ENCODE measurements at regions not wholly inside any gene's neighbourhood (a gene's known extent, or its start where the extent isn't known, plus 50 kb on each side); places are given as distances from the start of the nearest gene placed in this dataset.

DNA sequence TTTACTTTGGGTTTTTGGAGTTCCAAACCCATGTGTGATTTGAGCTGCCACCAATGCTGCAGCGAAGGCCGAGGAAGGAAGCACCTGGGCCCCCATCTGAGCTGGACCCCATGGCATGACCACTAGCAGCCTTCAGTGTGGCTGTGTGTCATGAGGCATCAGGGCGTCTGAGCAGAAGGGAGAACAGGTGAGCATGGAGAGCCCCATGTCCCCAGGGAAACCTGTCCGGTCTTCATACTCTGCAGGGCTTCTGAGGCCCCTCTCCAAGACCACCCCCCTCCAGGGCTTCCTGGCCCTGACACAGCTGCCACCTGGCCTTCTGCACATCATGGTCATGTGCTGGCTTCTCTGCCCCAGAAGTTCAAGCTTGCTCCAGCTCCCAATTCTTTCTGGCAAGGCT lies 169.1 kb upstream of the CST7 start:
- TF ChIP-seq POLR2AphosphoS5 (IDR thresholded peaks at IDR 0.05) (no peak), POLR2A (IDR thresholded peaks at IDR 0.05) (no peak)
- TF ChIP-seq, protein P1, sequence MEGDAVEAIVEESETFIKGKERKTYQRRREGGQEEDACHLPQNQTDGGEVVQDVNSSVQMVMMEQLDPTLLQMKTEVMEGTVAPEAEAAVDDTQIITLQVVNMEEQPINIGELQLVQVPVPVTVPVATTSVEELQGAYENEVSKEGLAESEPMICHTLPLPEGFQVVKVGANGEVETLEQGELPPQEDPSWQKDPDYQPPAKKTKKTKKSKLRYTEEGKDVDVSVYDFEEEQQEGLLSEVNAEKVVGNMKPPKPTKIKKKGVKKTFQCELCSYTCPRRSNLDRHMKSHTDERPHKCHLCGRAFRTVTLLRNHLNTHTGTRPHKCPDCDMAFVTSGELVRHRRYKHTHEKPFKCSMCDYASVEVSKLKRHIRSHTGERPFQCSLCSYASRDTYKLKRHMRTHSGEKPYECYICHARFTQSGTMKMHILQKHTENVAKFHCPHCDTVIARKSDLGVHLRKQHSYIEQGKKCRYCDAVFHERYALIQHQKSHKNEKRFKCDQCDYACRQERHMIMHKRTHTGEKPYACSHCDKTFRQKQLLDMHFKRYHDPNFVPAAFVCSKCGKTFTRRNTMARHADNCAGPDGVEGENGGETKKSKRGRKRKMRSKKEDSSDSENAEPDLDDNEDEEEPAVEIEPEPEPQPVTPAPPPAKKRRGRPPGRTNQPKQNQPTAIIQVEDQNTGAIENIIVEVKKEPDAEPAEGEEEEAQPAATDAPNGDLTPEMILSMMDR (IDR thresholded peaks at IDR 0.05 in 8 of 11, conservative IDR thresholded peaks at IDR 0.05 in 3 of 11): no peak
- Histone ChIP-seq H3K4me3 (no peak overlapping the region), H3K27ac (no peak overlapping the region), H3K9me3 (peaks cover 0 to 15% (median 10%) of the 10 kb centered on the region in 8 donors), H3K36me3 (no peaks in the 10 kb centered on the region), H3K27me3 (replicated peaks in 1 of 7) (peaks cover 0 to 37% (median 0%) of the 10 kb centered on the region in 7 donors), H3K4me1 (peaks cover 0 to 14% (median 0%) of the 10 kb centered on the region in 6 donors)
- intact Hi-C loops (cut with DNase I; ENCODE audit: low total_unique reads): no loop called here
- DNase-seq: peak; percentile 58
- 63 to 77% (median 72%) methylated on average over 3 to 4 of the region's 4 CpGs for WGBS, 5 donors

DNA sequence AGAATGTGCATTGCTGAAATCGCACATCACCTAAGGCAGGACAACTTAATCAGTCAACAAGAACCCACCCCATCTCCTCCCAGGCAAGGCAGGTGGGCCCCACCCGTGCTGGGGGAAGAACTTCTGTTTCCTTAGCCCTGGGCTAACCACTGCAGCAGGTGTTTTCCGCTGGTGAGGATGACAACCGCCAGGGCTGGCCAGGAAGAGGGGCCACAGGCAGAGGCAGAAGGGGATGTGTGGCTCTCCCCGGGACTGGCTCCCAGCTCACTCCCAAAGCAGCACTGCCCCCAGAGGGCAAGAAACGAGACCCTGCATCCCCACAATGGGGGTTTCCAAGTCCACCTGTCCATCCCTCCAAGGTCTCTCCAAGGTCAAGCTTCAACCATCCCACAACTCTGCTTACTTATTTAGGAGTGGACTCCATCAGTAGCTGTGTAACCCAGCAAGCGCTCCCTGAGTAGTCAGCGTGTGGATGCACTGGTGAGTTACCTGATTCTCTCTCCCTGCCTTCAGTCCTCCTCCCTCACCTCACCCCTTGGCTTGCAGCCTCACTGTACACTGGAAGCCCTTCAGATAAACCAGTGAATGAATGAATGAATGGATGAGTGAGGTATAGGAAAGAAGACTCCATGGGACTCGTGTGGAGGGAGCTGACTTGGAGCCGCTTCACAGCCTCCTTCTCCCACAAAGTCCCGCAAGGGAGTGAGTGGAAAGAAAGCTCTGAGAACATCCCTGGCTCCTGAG lies 168.2 kb upstream of the CST7 start:
- Histone ChIP-seq H3K4me3 (no peak overlapping the region), H3K36me3 (no peaks in the 10 kb centered on the region), H3K9me3 (peaks cover 0 to 6% (median under 1%) of the 10 kb centered on the region in 8 donors), H3K27me3 (replicated peaks in 1 of 7) (peaks cover 0 to 37% (median 0%) of the 10 kb centered on the region in 7 donors), H3K4me1 (peaks cover 0 to 14% (median 0%) of the 10 kb centered on the region in 6 donors), H3K27ac (no peak overlapping the region)
- TF ChIP-seq, protein P1 (IDR thresholded peaks at IDR 0.05 in 8 of 11, conservative IDR thresholded peaks at IDR 0.05 in 3 of 11): no peak
- no peak for TF ChIP-seq POLR2A (IDR thresholded peaks at IDR 0.05)
- TF ChIP-seq POLR2AphosphoS5 (IDR thresholded peaks at IDR 0.05): no peak
- intact Hi-C loops (cut with DNase I; ENCODE audit: low total_unique reads): no loop called here
- WGBS, 5 donors: 51 to 58% (median 54%) methylated on average over 11 of the region's 11 CpGs
- peak; percentile 51 for DNase-seq

DNA sequence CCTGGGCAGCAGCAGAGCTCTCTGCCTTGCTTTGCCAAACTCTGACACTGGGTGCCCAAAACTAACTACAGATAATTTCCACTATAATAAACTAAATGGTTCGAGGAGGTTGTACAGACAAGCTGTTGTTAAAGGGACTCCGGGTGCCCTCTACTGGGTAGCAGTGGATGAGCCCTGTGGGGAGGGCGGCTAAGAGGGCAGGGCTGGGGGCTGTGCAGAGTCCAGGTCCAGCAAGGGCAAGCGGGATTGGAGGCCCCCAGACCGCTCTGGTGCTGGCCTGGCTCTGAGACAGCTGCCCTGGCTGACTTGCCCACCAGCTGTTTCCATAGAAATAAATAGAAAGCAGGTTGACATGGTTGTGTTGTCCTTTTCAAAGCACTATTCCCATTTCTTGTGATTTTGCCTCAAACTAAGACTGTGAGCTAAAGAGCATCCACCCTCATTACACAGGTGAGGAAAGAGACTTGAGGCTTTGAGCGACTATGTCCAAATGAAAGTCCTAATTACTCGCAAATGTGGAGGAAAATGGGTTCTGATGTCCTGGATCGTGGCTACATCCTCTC lies 167.6 kb upstream of the CST7 start:
- peaks cover 0 to 14% (median 0%) of the 10 kb centered on the region in 6 donors for H3K4me1 ChIP-seq
- peak; percentile 47 for DNase-seq
- H3K36me3 ChIP-seq: no peaks in the 10 kb centered on the region
- H3K9me3 ChIP-seq: no peaks in the 10 kb centered on the region
- H3K27me3 ChIP-seq (replicated peaks in 1 of 7): peaks cover 0 to 37% (median 0%) of the 10 kb centered on the region in 7 donors
- TF ChIP-seq POLR2AphosphoS5 (IDR thresholded peaks at IDR 0.05): no peak
- TF ChIP-seq, protein P1 (IDR thresholded peaks at IDR 0.05 in 8 of 11, conservative IDR thresholded peaks at IDR 0.05 in 3 of 11): peak in 2 of 11 experiments; percentile 10 to 26
- 67 to 73% (median 72%) methylated on average over 8 of the region's 8 CpGs for WGBS, 5 donors
- no peak overlapping the region for H3K27ac ChIP-seq
- intact Hi-C loops (cut with DNase I; ENCODE audit: low total_unique reads): no loop called here
- no peak overlapping the region for H3K4me3 ChIP-seq

DNA sequence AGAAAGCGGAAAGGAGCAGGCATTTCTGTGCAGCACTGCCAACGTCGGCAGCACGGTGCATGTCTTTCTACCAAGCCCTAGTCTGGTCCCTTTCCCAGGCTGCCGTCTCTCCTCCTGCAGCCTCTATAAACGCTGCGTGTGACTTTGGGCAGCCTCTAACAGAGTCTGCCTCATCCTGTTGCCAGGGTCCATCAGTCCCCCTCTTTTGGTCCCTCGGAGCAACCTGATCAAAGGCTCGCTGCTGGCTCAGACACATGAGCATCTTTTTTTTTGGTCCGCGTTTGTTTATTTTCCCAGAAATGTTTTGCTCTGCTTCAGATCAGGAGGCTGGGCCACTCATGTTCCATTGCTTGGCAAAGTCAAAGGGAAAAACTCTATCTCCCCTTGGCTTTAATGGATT lies 166.8 kb upstream of the CST7 start:
- H3K27ac ChIP-seq: no peak overlapping the region
- no peaks in the 10 kb centered on the region for H3K9me3 ChIP-seq
- peak; percentile 35 for DNase-seq
- H3K4me1 ChIP-seq: peaks cover 0 to 14% (median 0%) of the 10 kb centered on the region in 6 donors
- H3K36me3 ChIP-seq: no peaks in the 10 kb centered on the region
- H3K4me3 ChIP-seq: no peak overlapping the region
- 88 to 95% (median 92%) methylated on average over 11 of the region's 11 CpGs for WGBS, 5 donors
- H3K27me3 ChIP-seq (replicated peaks in 1 of 7): peaks cover 0 to 37% (median 0%) of the 10 kb centered on the region in 7 donors
- intact Hi-C loops (cut with DNase I; ENCODE audit: low total_unique reads): no loop called here
- TF ChIP-seq POLR2A (IDR thresholded peaks at IDR 0.05) (no peak), POLR2AphosphoS5 (IDR thresholded peaks at IDR 0.05) (no peak)
- TF ChIP-seq, protein P1 (IDR thresholded peaks at IDR 0.05 in 8 of 11, conservative IDR thresholded peaks at IDR 0.05 in 3 of 11): no peak
